Kidney (tissue), 13 donors: ENCODE measurements at regions not wholly inside any gene's neighbourhood (a gene's known extent, or its start where the extent isn't known, plus 50 kb on each side); places are given as distances from the start of the nearest gene placed in this dataset.

Experiments
- DNase-seq, 5 donors: peaks; one replicate each; pipeline ENCODE4 v3.0.0-alpha.2; 2013 to 2020
- FAIRE-seq: peaks from 2 replicates; lab custom pipeline; 2012; peaks lifted over from hg19 to GRCh38; lab: Jason Lieb, UNC
- H3K27ac ChIP-seq, 2 donors: one replicate each; pipeline ENCODE4 v1.7.0; 2013; ENCODE audit warnings: low read depth in 2 of 2, low read length in 2 of 2, inconsistent platforms in 1 of 2
- H3K27me3 ChIP-seq: one replicate; pipeline ENCODE4 v1.7.1; 2013; ENCODE audit warnings: low read length, inconsistent platforms; ENCODE audit not compliant: control insufficient read depth, insufficient read depth
- H3K36me3 ChIP-seq, 3 donors: one replicate each; pipeline versions ENCODE4 v1.7.0 to v1.7.1; 2013; ENCODE audit warnings: low read length in 3 of 3, control low read depth in 1 of 3, inconsistent platforms in 1 of 3; ENCODE audit not compliant: insufficient read depth in 3 of 3, control insufficient read depth in 2 of 3
- H3K4me1 ChIP-seq, 3 donors: one replicate each; pipeline versions ENCODE4 v1.7.0 to v1.7.1; 2013; ENCODE audit warnings: low read length in 3 of 3, inconsistent platforms in 1 of 3, low read depth in 1 of 3; ENCODE audit not compliant: control insufficient read depth in 2 of 3, insufficient read depth in 2 of 3
- H3K4me3 ChIP-seq, 3 donors: one replicate each; pipeline versions ENCODE4 v1.7.0 to v1.8.1; 2013; ENCODE audit warnings: low read length in 3 of 3, control low read depth in 1 of 3, inconsistent platforms in 1 of 3
- H3K9ac ChIP-seq, 3 donors: one replicate each; pipeline versions ENCODE4 v1.7.0 to v1.7.1; 2013; ENCODE audit warnings: low read length in 3 of 3, control low read depth in 1 of 3, inconsistent platforms in 1 of 3
- H3K9me3 ChIP-seq, 3 donors: one replicate each; pipeline versions ENCODE4 v1.7.0 to v1.7.1; 2013; ENCODE audit warnings: low read length in 3 of 3, control low read depth in 1 of 3, inconsistent platforms in 1 of 3; ENCODE audit not compliant: control insufficient read depth in 2 of 3, insufficient read depth in 1 of 3
- CTCF ChIP-seq: IDR thresholded peaks from 3 replicates; pipeline ENCODE4 v1.5.1; 2012; ENCODE audit warnings: mild to moderate bottlenecking, moderate library complexity, borderline replicate concordance; ENCODE audit not compliant: insufficient read depth; ENCODE audit errors: extremely low read depth
- intact Hi-C: fragments of 100-400 bp; cut with DNase I; formaldehyde crosslinking; loops from one replicate; pipeline ENCODE4 v1.11.1; 2022
- donor health status: control.
- donor health status: control.
- donor health status: control.
- donor health status: control.
- donor health status: control.
- donor health status: DM: yes; HTN: yes; CAD: no.
- donor health status: Normal renal cell carcinoma (clear cell type).

- intact Hi-C loops = no loop called here
- no peaks in the 10 kb centered on the region for H3K27me3 ChIP-seq
- no peak overlapping the region for H3K9ac ChIP-seq
- no peak overlapping the region for H3K4me3 ChIP-seq
- H3K9me3 ChIP-seq = no peaks in the 10 kb centered on the region
- no peak for TF ChIP-seq CTCF
- FAIRE-seq (no peak), DNase-seq (no peak)
- H3K36me3 ChIP-seq = no peaks in the 10 kb centered on the region
- no peaks in the 10 kb centered on the region for H3K4me1 ChIP-seq
- H3K27ac ChIP-seq = no peak overlapping the region
Observed at GRCh38 chr2:11907190-11907589, 160.8 kb downstream of the LPIN1 start.

- no peak for TF ChIP-seq CTCF
Observed at GRCh38 chr2:11910971-11911370, 164.5 kb downstream of the LPIN1 start.

GRCh38 chr2:11912980-11913379 is 166.5 kb downstream of the LPIN1 start:
- H3K27me3 ChIP-seq = no peaks in the 10 kb centered on the region
- no peak overlapping the region for H3K4me3 ChIP-seq
- no peak for FAIRE-seq
- H3K4me1 ChIP-seq = no peaks in the 10 kb centered on the region
- DNase-seq = no peak
- no peak for TF ChIP-seq CTCF
- no peak overlapping the region for H3K27ac ChIP-seq
- no peaks in the 10 kb centered on the region for H3K9me3 ChIP-seq
- no peaks in the 10 kb centered on the region for H3K36me3 ChIP-seq
- no peak overlapping the region for H3K9ac ChIP-seq
- intact Hi-C loops = no loop called here

More at GRCh38 chr2:11910971-11911370, 164.5 kb downstream of the LPIN1 start:
- no peak overlapping the region for H3K4me3 ChIP-seq
- no peak overlapping the region for H3K9ac ChIP-seq
- H3K27me3 ChIP-seq = no peaks in the 10 kb centered on the region
- no peaks in the 10 kb centered on the region for H3K4me1 ChIP-seq
- H3K36me3 ChIP-seq = no peaks in the 10 kb centered on the region
- FAIRE-seq (no peak), DNase-seq (no peak)
- no peak overlapping the region for H3K27ac ChIP-seq
- no peaks in the 10 kb centered on the region for H3K9me3 ChIP-seq
- intact Hi-C loops = no loop called here

- no peaks in the 10 kb centered on the region for H3K4me1 ChIP-seq
- no peaks in the 10 kb centered on the region for H3K9me3 ChIP-seq
- DNase-seq (no peak), FAIRE-seq (no peak)
- no peaks in the 10 kb centered on the region for H3K27me3 ChIP-seq
- no peak overlapping the region for H3K4me3 ChIP-seq
- intact Hi-C loops = no loop called here
- TF ChIP-seq CTCF = no peak
- no peaks in the 10 kb centered on the region for H3K36me3 ChIP-seq
- H3K9ac ChIP-seq = no peak overlapping the region
- H3K27ac ChIP-seq = no peak overlapping the region
Observed at GRCh38 chr2:11914455-11914854, 168.0 kb downstream of the LPIN1 start.
